Thyroid gland (tissue), 4 donors: ENCODE measurements at regions not wholly inside any gene's neighbourhood (a gene's known extent, or its start where the extent isn't known, plus 50 kb on each side); places are given as distances from the start of the nearest gene placed in this dataset.

Experiments
- POLR2A ChIP-seq, 2 donors: fragments of 450-650 bp; IDR thresholded peaks; one replicate each; pipeline ENCODE4 v1.6.1; 2017; ENCODE audit warnings: antibody characterized with exemption in 2 of 2, mild to moderate bottlenecking in 2 of 2, moderate library complexity in 1 of 2
- TF ChIP-seq, protein P1 (sequence below), 6 experiments: fragments of 200-600 bp in 3 of 6; fragments of 450-650 bp in 3 of 6; sonication (generic) in 3 of 6; IDR thresholded peaks; one replicate each; pipeline ENCODE4 v1.5.1; 2016 to 2019; ENCODE audit warnings: antibody characterized with exemption in 6 of 6, mild to moderate bottlenecking in 2 of 6, inconsistent platforms in 1 of 6, moderate library complexity in 1 of 6

DNA sequence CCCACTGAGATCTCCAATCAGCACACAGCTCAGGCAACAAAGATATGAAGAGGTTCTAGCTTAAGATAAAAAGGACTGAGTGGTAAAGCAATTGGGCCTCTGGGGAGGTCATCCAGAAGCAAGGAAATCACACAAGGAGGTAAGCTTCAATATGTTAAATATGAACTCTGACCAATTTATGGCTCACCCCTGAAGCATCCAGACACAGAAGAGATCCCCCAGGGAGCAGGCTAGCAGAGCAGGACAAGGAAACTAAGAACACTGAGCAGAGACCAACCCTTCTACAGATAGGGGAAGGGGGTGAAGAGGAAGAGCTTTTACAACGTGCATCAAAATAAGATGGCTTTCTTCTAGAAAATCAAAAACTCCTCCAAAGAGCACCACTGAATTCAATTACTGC lies 616.2 kb downstream of the DNAH5 start:
- TF ChIP-seq, protein P1, sequence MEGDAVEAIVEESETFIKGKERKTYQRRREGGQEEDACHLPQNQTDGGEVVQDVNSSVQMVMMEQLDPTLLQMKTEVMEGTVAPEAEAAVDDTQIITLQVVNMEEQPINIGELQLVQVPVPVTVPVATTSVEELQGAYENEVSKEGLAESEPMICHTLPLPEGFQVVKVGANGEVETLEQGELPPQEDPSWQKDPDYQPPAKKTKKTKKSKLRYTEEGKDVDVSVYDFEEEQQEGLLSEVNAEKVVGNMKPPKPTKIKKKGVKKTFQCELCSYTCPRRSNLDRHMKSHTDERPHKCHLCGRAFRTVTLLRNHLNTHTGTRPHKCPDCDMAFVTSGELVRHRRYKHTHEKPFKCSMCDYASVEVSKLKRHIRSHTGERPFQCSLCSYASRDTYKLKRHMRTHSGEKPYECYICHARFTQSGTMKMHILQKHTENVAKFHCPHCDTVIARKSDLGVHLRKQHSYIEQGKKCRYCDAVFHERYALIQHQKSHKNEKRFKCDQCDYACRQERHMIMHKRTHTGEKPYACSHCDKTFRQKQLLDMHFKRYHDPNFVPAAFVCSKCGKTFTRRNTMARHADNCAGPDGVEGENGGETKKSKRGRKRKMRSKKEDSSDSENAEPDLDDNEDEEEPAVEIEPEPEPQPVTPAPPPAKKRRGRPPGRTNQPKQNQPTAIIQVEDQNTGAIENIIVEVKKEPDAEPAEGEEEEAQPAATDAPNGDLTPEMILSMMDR (IDR thresholded peaks at IDR 0.05): no peak
- no peak for TF ChIP-seq POLR2A (IDR thresholded peaks at IDR 0.05)
